GM19351 (cell line): ENCODE measurements at regions not wholly inside any gene's neighbourhood (a gene's known extent, or its start where the extent isn't known, plus 50 kb on each side); places are given as distances from the start of the nearest gene placed in this dataset.
"Not testable (repeated sequence)": the region's sequence is repeated elsewhere in the genome, so short reads cannot be mapped to it uniquely, and the experiment has no call there.

ENCODE experiments used
- ATAC-seq: cut with Tn5 transposase; IDR thresholded peaks from one replicate; pipeline ENCODE4 v1.9.1; 2021; ENCODE audit warnings: mild to moderate bottlenecking, moderate library complexity; ENCODE audit not compliant: unreplicated experiment

GRCh38 chr2:878245-878930 is 72.3 kb upstream of the SNTG2 start:
- no peak for ATAC-seq

- ATAC-seq: no peak
Observed at GRCh38 chr2:877747-878146, 72.9 kb upstream of the SNTG2 start.

GRCh38 chr2:875687-876615 is 74.7 kb upstream of the SNTG2 start:
- ATAC-seq: no peak

GRCh38 chr2:873651-874580 is 76.7 kb upstream of the SNTG2 start:
- no peak for ATAC-seq

- ATAC-seq: no peak
Observed at GRCh38 chr2:873027-873426, 77.6 kb upstream of the SNTG2 start.

- no peak for ATAC-seq
Observed at GRCh38 chr2:871926-872680, 78.5 kb upstream of the SNTG2 start.

- ATAC-seq: no peak
Observed at GRCh38 chr2:871175-871727, 79.4 kb upstream of the SNTG2 start.

GRCh38 chr2:870426-870825 is 80.2 kb upstream of the SNTG2 start:
- no peak for ATAC-seq

GRCh38 chr2:869894-870293 is 80.8 kb upstream of the SNTG2 start:
- ATAC-seq: no peak

- ATAC-seq: no peak
Observed at GRCh38 chr2:869357-869871, 81.2 kb upstream of the SNTG2 start.

GRCh38 chr2:868857-869256 is 81.8 kb upstream of the SNTG2 start:
- ATAC-seq: not testable (repeated sequence)

GRCh38 chr2:867296-867695 is 83.4 kb upstream of the SNTG2 start:
- ATAC-seq: no peak

GRCh38 chr2:866887-867286 is 83.8 kb upstream of the SNTG2 start:
- ATAC-seq: no peak

- ATAC-seq: no peak
Observed at GRCh38 chr2:866009-866680, 84.5 kb upstream of the SNTG2 start.

GRCh38 chr2:864501-865106 is 86.0 kb upstream of the SNTG2 start:
- no peak for ATAC-seq

GRCh38 chr2:863732-864450 is 86.8 kb upstream of the SNTG2 start:
- no peak for ATAC-seq

GRCh38 chr2:862731-863466 is 87.8 kb upstream of the SNTG2 start:
- no peak for ATAC-seq

GRCh38 chr2:862355-862687 is 88.3 kb upstream of the SNTG2 start:
- no peak for ATAC-seq
